Activated T-helper 1 cell treated with anti-CD3 and anti-CD28 coated beads, Interleukin-12 subunit alpha, Interleukin-12 subunit beta, Interleukin-2, Interleukin-4 antibody, amounts not matched to agents 30 ng/mL and 10 ng/mL and 1 ng/mL, durations not matched to agents 14 hours and 24 hours and 36 hours (primary cell): ENCODE measurements at regions not wholly inside any gene's neighbourhood (a gene's known extent, or its start where the extent isn't known, plus 50 kb on each side); places are given as distances from the start of the nearest gene placed in this dataset.

Source experiments
- DNase-seq: peaks from one replicate; pipeline ENCODE4 v3.0.0; 2021; ENCODE audit warnings: low spot score
- H3K27ac Mint-ChIP-seq: one replicate; pipeline ENCODE4 v1.8.0; 2021; ENCODE audit warnings: mild to moderate bottlenecking, mixed read lengths
- H3K27me3 Mint-ChIP-seq: one replicate; pipeline ENCODE4 v1.8.0; 2022; ENCODE audit warnings: mild to moderate bottlenecking, moderate library complexity, mixed read lengths; ENCODE audit not compliant: insufficient read depth
- H3K36me3 Mint-ChIP-seq: one replicate; pipeline ENCODE4 v1.8.0; 2021; ENCODE audit warnings: low read depth, mixed read lengths
- H3K4me1 Mint-ChIP-seq: one replicate; pipeline ENCODE4 v1.8.0; 2021; ENCODE audit warnings: low read depth, mixed read lengths
- H3K4me3 Mint-ChIP-seq: one replicate; pipeline ENCODE4 v1.8.0; 2021; ENCODE audit warnings: mild to moderate bottlenecking, moderate library complexity, mixed read lengths
- H3K9me3 Mint-ChIP-seq: one replicate; pipeline ENCODE4 v1.8.0; 2021; ENCODE audit warnings: mixed read lengths
- intact Hi-C: fragments of 100-400 bp; cut with micrococcal nuclease; formaldehyde crosslinking; loops from one replicate; pipeline ENCODE4 v1.15.1; 2024

DNA sequence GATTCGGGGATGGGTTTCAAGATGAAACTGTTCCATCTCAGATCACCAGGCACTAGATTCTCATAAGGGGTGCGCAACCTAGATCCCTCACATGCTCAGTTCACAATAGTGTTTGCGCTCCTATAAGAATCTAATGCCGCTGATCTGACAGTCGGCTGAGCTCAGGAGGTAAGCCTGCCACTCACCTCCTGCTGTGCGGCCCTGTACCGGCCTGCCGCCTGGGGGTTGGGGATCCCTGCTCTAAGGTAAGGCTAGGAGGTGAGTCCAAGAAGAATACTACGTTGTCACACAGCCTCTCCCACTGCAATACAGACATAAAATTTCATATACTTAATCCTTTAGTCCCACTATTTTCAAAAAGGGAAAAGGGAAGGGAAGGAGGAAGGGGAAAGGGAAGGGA lies 213.4 kb upstream of the HCCS start:
- Mint-ChIP-seq H3K36me3 (no peaks in the 10 kb centered on the region), H3K27me3 (no peaks in the 10 kb centered on the region), H3K4me3 (no peak overlapping the region), H3K4me1 (no peaks in the 10 kb centered on the region), H3K9me3 (no peaks in the 10 kb centered on the region), H3K27ac (no peak overlapping the region)
- intact Hi-C loops: no loop called here
- DNase-seq: no peak

DNA sequence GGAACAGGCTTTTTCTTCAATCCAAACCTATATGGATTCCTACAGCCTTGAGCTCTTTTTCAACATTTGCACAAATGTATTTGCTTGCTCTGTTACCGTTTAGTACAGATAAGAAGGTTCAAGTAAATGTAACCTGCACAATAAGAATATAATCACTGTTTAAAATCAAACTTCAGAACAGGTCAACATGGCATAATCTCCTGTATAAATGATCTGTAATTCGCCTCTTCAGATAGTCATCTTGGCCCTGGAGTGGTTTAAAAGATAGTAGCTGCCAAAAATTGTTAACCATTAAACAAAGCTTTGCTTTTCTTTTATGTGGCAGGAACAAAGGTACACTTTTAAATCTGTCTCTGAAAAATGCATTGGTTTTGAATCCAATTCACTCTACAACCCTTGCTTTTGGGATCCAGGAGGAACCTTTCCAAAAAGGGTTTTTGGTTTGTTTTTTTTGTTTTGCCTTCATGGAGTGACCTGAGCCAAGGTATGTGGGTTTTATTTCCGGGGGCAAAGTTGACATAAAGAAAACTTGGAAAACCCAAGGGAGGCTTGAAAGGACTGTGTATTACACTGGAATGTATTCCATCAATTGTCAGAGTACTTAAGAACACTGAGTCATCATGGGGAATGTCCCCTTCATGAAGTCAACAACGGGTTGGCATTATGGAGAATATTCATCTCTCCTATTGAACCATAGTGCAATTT lies 210.4 kb upstream of the HCCS start:
- DNase-seq: no peak
- intact Hi-C loops: no loop called here
- Mint-ChIP-seq H3K27me3 (no peaks in the 10 kb centered on the region), H3K9me3 (no peaks in the 10 kb centered on the region), H3K4me1 (no peaks in the 10 kb centered on the region), H3K36me3 (no peaks in the 10 kb centered on the region), H3K4me3 (no peak overlapping the region), H3K27ac (no peak overlapping the region)

- Mint-ChIP-seq H3K4me3 (no peak overlapping the region), H3K4me1 (no peaks in the 10 kb centered on the region), H3K27ac (no peak overlapping the region), H3K36me3 (no peaks in the 10 kb centered on the region), H3K27me3 (no peaks in the 10 kb centered on the region), H3K9me3 (no peaks in the 10 kb centered on the region)
- intact Hi-C loops: no loop called here
- DNase-seq: no peak
Observed at GRCh38 chrX:10901290-10901633, 209.9 kb upstream of the HCCS start.

DNA sequence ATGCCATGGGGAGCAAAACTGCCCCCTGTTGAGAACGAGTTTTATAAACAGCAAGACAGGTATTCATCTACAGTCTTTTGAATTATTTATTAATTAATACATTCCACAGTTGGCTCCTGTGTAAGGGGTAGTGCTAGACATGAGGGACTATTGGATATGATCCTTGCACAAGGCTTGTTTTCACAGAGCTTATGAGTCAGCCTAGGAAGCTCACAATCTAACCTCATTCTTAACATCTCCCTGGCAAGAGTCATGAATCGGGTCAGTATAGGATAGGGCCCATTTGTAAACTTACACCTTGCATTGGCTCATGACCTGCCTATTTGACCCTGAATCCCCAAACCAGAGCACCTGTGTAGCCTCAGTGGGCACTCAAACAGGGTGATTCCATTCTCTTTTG lies 209.1 kb upstream of the HCCS start:
- H3K27ac Mint-ChIP-seq: no peak overlapping the region
- intact Hi-C loops: no loop called here
- no peaks in the 10 kb centered on the region for H3K27me3 Mint-ChIP-seq
- no peaks in the 10 kb centered on the region for H3K4me1 Mint-ChIP-seq
- DNase-seq: no peak
- no peaks in the 10 kb centered on the region for H3K9me3 Mint-ChIP-seq
- H3K36me3 Mint-ChIP-seq: no peaks in the 10 kb centered on the region
- no peak overlapping the region for H3K4me3 Mint-ChIP-seq

DNA sequence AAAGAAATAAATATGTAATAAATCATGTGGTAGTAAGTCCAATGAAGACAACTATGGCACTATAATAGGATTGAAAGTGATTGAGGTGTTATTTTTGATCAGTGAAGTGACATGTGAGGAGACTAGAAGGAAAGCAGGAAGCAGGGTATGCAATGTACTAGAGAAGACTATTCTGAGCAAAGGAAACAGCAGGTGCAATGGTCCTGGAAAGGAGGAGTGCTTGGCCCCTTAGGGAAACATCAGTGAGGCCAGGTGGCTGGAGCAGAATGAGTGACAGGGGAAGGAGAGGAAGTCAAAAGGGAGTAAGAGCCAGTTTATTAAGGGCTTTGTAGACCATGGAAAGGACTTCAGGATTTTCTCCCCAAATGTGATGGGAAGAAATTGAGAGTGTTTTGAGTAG lies 207.6 kb upstream of the HCCS start:
- intact Hi-C loops: no loop called here
- Mint-ChIP-seq H3K27me3 (no peaks in the 10 kb centered on the region), H3K9me3 (no peaks in the 10 kb centered on the region), H3K27ac (no peak overlapping the region), H3K4me1 (no peaks in the 10 kb centered on the region), H3K4me3 (no peak overlapping the region), H3K36me3 (no peaks in the 10 kb centered on the region)
- no peak for DNase-seq

DNA sequence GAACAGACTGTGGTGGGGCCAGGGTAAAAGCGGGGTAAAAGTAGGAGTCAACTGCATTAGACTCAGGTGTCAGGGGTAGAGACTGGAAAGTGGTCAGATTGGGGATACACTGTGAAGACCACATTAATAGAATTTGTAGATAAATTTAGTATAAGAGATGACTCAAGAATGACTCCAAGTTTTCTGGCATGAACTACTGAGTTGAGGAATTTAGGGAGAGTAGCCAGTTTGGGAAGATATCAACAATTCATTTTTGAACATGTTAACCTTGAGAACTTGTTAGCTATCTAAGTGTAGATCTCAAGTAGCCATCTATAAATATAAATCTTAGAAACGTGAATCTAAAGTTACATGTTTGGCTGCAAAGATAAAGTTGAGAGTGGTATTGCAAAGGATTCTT lies 206.9 kb upstream of the HCCS start:
- Mint-ChIP-seq H3K27ac (no peak overlapping the region), H3K36me3 (no peaks in the 10 kb centered on the region), H3K4me3 (no peak overlapping the region), H3K9me3 (no peaks in the 10 kb centered on the region), H3K4me1 (no peaks in the 10 kb centered on the region), H3K27me3 (no peaks in the 10 kb centered on the region)
- intact Hi-C loops: no loop called here
- no peak for DNase-seq

DNA sequence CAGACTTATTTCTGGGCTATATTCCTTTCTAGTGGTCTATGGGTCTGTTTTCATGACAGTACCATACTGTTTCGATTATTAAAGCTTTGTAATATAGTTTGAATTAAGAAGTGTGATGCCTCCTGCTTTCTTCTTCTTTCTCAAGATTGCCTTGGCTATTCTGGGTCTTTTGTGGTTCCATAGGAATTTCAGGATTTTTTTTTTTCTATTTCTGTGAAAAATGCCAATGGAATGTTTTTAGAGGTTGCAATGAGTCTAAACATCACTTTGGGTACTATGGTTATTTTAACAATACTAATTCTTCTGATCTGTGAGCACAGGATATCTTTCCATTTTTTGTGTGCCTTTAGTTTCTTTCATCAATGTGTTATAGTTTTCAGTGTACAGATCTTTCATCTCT lies 204.3 kb upstream of the HCCS start:
- DNase-seq: no peak
- Mint-ChIP-seq H3K4me1 (no peaks in the 10 kb centered on the region), H3K27me3 (no peaks in the 10 kb centered on the region), H3K9me3 (no peaks in the 10 kb centered on the region), H3K36me3 (no peaks in the 10 kb centered on the region), H3K4me3 (no peak overlapping the region), H3K27ac (no peak overlapping the region)
- intact Hi-C loops: no loop called here

DNA sequence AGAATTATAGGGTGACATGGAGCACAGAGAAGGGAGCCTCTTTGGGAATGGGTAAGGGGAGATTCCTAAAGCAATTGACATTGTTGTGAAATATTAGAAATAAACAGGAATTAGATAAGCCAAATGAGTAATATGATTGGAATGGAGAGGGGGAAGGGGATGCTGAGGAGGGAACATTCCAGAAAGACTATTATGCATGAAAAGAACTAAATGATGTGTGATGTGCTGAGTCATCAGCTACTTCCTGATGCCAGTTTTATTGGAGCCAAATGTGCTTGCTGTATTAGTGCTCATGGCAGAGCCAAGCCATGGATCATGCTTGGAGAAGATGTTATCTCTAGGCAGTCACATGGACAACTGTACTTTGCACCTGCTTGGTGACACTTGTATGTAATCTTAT lies 189.0 kb upstream of the HCCS start:
- DNase-seq: no peak
- no peak overlapping the region for H3K27ac Mint-ChIP-seq
- H3K27me3 Mint-ChIP-seq: no peaks in the 10 kb centered on the region
- no peaks in the 10 kb centered on the region for H3K9me3 Mint-ChIP-seq
- H3K36me3 Mint-ChIP-seq: no peaks in the 10 kb centered on the region
- H3K4me1 Mint-ChIP-seq: no peaks in the 10 kb centered on the region
- intact Hi-C loops: no loop called here
- H3K4me3 Mint-ChIP-seq: no peak overlapping the region

DNA sequence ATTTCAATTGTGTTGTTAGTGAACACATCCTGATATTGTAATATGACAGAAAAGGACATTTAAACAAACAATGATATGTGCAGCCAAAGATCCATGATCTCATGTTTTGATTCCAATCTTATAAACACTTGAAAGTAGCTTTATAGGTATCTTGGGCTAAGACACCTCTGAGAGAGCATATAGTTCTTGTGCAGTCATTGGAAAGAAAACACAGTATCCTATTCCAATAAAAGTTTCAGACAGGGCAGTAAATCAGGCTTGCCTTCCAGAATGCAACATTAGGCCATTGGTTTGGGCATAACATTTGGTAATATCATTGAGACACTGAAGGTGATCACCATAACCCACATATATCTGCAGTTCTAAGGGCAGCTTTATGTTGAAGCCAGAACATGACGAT lies 188.3 kb upstream of the HCCS start:
- intact Hi-C loops: no loop called here
- DNase-seq: no peak
- H3K27me3 Mint-ChIP-seq: no peaks in the 10 kb centered on the region
- H3K4me3 Mint-ChIP-seq: no peak overlapping the region
- H3K36me3 Mint-ChIP-seq: no peaks in the 10 kb centered on the region
- H3K4me1 Mint-ChIP-seq: no peaks in the 10 kb centered on the region
- H3K27ac Mint-ChIP-seq: no peak overlapping the region
- H3K9me3 Mint-ChIP-seq: no peaks in the 10 kb centered on the region

DNA sequence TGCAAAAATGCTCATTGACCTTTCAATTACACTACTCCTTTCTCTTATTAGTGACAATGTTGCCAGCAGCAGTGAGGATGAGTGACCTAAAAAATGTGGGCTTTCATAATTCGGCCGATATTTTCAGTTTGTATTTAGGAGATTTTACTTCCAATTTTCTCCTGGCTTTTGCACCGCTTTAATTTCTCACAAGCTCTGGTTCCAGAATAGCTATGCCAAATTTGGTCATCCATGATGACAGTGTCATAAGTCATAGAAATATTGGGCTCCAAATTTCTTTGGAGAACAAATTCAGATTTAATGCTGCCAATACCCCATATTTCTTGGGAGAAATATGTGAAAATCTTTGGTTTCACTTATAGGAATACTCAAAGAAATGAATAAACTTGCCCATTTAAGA lies 187.7 kb upstream of the HCCS start:
- H3K27me3 Mint-ChIP-seq: no peaks in the 10 kb centered on the region
- DNase-seq: no peak
- H3K27ac Mint-ChIP-seq: no peak overlapping the region
- no peaks in the 10 kb centered on the region for H3K36me3 Mint-ChIP-seq
- intact Hi-C loops: no loop called here
- no peaks in the 10 kb centered on the region for H3K4me1 Mint-ChIP-seq
- no peak overlapping the region for H3K4me3 Mint-ChIP-seq
- no peaks in the 10 kb centered on the region for H3K9me3 Mint-ChIP-seq

- no peaks in the 10 kb centered on the region for H3K36me3 Mint-ChIP-seq
- no peak overlapping the region for H3K4me3 Mint-ChIP-seq
- H3K27ac Mint-ChIP-seq: no peak overlapping the region
- intact Hi-C loops: no loop called here
- DNase-seq: no peak
- H3K9me3 Mint-ChIP-seq: no peaks in the 10 kb centered on the region
- no peaks in the 10 kb centered on the region for H3K4me1 Mint-ChIP-seq
- H3K27me3 Mint-ChIP-seq: no peaks in the 10 kb centered on the region
Observed at GRCh38 chrX:10926404-10926803, 184.7 kb upstream of the HCCS start.

DNA sequence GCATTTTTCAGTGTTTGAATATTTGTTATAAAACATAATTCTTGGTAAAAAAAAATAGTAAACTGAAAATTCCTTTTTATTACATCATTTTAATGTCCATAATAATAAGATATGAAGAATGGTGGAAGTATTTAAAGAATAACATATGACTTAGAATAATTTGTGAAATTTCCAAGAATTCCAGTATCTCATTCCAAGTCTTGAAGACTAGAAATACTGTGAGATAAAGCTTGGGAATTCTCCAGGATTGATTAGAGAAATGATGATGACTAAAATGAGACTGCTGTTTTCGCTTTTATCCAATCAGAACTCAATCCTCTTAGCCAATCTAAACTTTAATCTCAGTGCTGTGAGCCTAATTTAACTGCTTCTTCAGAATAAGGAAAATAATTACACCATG lies 184.2 kb upstream of the HCCS start:
- intact Hi-C loops: no loop called here
- Mint-ChIP-seq H3K9me3 (no peaks in the 10 kb centered on the region), H3K36me3 (no peaks in the 10 kb centered on the region), H3K4me3 (no peak overlapping the region), H3K27me3 (no peaks in the 10 kb centered on the region), H3K27ac (no peak overlapping the region), H3K4me1 (no peaks in the 10 kb centered on the region)
- no peak for DNase-seq

GRCh38 chrX:10929747-10930146 lies 181.4 kb upstream of the HCCS start:
- intact Hi-C loops: no loop called here
- no peak overlapping the region for H3K4me3 Mint-ChIP-seq
- H3K9me3 Mint-ChIP-seq: no peaks in the 10 kb centered on the region
- no peaks in the 10 kb centered on the region for H3K4me1 Mint-ChIP-seq
- no peaks in the 10 kb centered on the region for H3K36me3 Mint-ChIP-seq
- no peak for DNase-seq
- H3K27me3 Mint-ChIP-seq: no peaks in the 10 kb centered on the region
- H3K27ac Mint-ChIP-seq: no peak overlapping the region

DNA sequence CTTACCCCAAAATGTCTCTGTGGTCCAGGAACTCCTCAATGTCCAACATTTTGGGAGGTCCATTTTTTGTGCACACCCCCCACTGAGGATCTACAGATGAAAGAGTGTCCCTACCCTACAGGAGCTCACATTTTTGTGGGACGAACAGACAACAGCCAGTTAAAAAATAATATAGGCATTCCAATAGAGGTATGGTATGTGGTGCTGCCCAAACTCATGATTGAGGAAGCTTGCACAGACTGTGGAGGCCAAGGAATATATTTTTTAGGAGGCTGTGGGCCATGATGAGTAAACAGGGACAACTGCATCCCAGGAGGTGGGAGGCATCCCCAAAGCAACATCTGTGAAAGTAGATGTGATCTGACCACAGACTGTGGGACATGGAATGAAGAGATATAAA lies 181.0 kb upstream of the HCCS start:
- H3K27me3 Mint-ChIP-seq: no peaks in the 10 kb centered on the region
- H3K36me3 Mint-ChIP-seq: no peaks in the 10 kb centered on the region
- H3K4me3 Mint-ChIP-seq: no peak overlapping the region
- no peaks in the 10 kb centered on the region for H3K4me1 Mint-ChIP-seq
- DNase-seq: no peak
- intact Hi-C loops: no loop called here
- no peak overlapping the region for H3K27ac Mint-ChIP-seq
- no peaks in the 10 kb centered on the region for H3K9me3 Mint-ChIP-seq
